ENCODE measurements at regions not wholly inside any gene's neighbourhood (a gene's known extent, or its start where the extent isn't known, plus 50 kb on each side); places are given as distances from the start of the nearest gene placed in this dataset.
A peak's percentile ranks its signal among the peaks of the same experiment; 100 is the strongest.
"Not testable (repeated sequence)": the region's sequence is repeated elsewhere in the genome, so short reads cannot be mapped to it uniquely, and the experiment has no call there.

DNA sequence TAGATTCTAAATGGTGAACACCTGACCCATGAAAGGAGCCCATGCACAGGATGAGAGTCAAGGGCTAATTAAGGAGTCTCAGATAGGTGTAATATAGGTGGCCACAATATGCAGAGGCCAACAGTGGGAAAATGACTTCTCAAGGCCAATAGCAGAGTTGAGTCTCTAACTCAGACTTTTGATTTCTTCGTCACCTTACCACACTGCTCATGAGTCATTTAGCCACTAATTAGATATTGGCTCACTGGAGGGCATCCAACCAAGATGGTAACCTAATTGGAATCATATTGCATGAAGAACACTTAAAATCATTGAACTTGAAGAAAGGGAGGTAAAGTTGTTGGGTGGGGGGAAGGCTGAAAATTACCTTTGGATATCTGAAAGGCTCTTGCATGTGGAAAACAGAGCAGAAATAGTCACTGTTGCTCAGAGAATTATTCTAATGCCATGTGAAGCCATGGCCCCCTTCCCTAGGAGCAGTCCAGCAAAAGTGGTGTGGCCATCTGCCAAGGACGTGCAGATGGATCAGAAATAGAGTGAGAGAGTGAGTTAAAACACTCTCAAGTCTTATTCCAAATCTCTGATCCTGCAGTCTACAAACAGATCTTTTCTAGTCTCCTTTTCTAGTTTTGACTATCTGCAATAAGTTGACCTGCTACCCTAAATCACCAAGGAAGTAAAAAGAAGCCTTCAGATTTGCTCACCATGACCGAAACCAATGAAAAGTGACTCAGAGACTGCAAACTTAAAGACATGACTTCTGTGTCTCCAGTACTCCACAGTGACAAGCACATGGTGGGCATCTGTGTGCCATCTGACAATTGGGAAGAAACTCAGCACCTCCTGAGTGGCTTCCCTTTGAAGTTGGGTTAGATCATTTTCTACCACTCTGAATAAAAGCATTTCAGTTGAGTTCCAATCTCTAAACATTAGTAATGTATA lies 93.9 kb upstream of the C1QTNF7 start:
- Mint-ChIP-seq H3K4me3 (no peak overlapping the region), H3K27me3 (ENCODE audit: insufficient read depth, low read depth, poor library complexity) (peaks cover 2% of the 10 kb centered on the region), H3K27ac (no peak overlapping the region), H3K9me3 (no peaks in the 10 kb centered on the region), H3K36me3 (ENCODE audit: low read depth) (no peaks in the 10 kb centered on the region), H3K4me1 (peaks cover 7% of the 10 kb centered on the region; the same call in 2 of the 3 replicates)
- TF ChIP-seq EZH2 (IDR thresholded peaks at IDR 0.05; ENCODE audit: low read depth, unreplicated experiment), result no peak
- TF ChIP-seq, protein P1, sequence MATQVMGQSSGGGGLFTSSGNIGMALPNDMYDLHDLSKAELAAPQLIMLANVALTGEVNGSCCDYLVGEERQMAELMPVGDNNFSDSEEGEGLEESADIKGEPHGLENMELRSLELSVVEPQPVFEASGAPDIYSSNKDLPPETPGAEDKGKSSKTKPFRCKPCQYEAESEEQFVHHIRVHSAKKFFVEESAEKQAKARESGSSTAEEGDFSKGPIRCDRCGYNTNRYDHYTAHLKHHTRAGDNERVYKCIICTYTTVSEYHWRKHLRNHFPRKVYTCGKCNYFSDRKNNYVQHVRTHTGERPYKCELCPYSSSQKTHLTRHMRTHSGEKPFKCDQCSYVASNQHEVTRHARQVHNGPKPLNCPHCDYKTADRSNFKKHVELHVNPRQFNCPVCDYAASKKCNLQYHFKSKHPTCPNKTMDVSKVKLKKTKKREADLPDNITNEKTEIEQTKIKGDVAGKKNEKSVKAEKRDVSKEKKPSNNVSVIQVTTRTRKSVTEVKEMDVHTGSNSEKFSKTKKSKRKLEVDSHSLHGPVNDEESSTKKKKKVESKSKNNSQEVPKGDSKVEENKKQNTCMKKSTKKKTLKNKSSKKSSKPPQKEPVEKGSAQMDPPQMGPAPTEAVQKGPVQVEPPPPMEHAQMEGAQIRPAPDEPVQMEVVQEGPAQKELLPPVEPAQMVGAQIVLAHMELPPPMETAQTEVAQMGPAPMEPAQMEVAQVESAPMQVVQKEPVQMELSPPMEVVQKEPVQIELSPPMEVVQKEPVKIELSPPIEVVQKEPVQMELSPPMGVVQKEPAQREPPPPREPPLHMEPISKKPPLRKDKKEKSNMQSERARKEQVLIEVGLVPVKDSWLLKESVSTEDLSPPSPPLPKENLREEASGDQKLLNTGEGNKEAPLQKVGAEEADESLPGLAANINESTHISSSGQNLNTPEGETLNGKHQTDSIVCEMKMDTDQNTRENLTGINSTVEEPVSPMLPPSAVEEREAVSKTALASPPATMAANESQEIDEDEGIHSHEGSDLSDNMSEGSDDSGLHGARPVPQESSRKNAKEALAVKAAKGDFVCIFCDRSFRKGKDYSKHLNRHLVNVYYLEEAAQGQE (IDR thresholded peaks at IDR 0.05; ENCODE audit: unreplicated experiment), result no peak
- H3K4me1 ChIP-seq (ENCODE audit: insufficient read depth), result no peaks in the 10 kb centered on the region; the same call in 1 of the 2 replicates
- H3K4me2 ChIP-seq, result no peak overlapping the region
- peaks cover 15% of the 10 kb centered on the region for H3K9me2 ChIP-seq (ENCODE audit: insufficient read depth)
- H3K79me2 ChIP-seq (replicated peaks; ENCODE audit: insufficient read depth), result no peaks in the 10 kb centered on the region
- DNase-seq (ENCODE audit: low spot score) (no peak), ATAC-seq (no peak)
- H3F3A ChIP-seq (replicated peaks; ENCODE audit: low read depth), result no peaks in the 10 kb centered on the region
- no peaks in the 10 kb centered on the region for H3K27me3 ChIP-seq (ENCODE audit: insufficient read depth)
- H3K27ac ChIP-seq (ENCODE audit: low read depth), result no peak overlapping the region
- H3K36me3 ChIP-seq (ENCODE audit: insufficient read depth), result no peaks in the 10 kb centered on the region
- no peak overlapping the region for H2AFZ ChIP-seq
- no peak overlapping the region for H3K4me3 ChIP-seq
- no peaks in the 10 kb centered on the region for H4K20me1 ChIP-seq (replicated peaks; ENCODE audit: insufficient read depth)

DNA sequence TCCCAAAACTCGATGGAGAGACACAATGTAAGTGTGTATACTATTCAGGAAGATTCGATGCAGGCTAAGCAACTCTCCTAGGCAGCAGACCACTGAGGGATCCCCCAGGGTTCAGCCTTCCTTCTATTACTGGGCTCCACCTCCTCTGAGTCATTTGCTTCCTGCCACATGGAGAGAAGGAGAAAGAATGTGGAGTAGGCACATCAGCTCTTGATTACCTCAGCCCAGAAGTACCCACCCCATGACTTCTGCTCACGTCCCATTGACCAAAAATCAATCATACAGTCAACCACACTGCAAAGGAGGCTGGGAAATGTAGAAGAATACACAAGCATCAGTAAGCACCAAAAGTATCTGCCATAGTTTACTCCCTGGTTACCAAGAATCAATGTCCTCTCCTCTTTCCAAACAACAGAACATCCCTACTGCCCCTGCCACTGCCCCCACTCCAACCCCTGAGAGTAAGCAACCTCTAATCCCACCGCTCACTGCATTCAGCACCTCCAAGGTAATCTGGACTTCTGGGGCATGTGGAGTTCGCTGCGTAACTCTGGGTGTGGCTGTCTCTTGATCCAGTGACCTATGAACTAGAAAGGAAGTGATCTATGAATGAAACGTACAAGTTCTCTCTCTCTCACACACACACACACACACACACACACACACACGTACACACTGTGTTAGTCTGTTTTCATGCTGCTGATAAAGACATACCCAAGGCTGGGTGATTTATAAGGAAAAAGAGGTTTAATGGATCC lies 91.2 kb upstream of the C1QTNF7 start:
- peak; percentile 55 for ATAC-seq
- no peaks in the 10 kb centered on the region for H3K36me3 Mint-ChIP-seq (ENCODE audit: low read depth)
- Histone ChIP-seq H3K9me2 (ENCODE audit: insufficient read depth) (peaks cover 15% of the 10 kb centered on the region), H3K4me3 (no peak overlapping the region), H2AFZ (no peak overlapping the region), H3K4me1 (ENCODE audit: insufficient read depth) (no peaks in the 10 kb centered on the region; the same call in 1 of the 2 replicates), H3F3A (replicated peaks; ENCODE audit: low read depth) (no peaks in the 10 kb centered on the region), H3K27ac (ENCODE audit: low read depth) (no peak overlapping the region), H3K36me3 (ENCODE audit: insufficient read depth) (no peaks in the 10 kb centered on the region), H3K27me3 (ENCODE audit: insufficient read depth) (no peaks in the 10 kb centered on the region), H4K20me1 (replicated peaks; ENCODE audit: insufficient read depth) (no peaks in the 10 kb centered on the region), H3K4me2 (no peak overlapping the region), H3K79me2 (replicated peaks; ENCODE audit: insufficient read depth) (no peaks in the 10 kb centered on the region)
- peak; percentile 12 for DNase-seq (ENCODE audit: low spot score)
- no peak overlapping the region for H3K4me3 Mint-ChIP-seq
- peaks cover 2% of the 10 kb centered on the region for H3K27me3 Mint-ChIP-seq (ENCODE audit: insufficient read depth, low read depth, poor library complexity)
- H3K27ac Mint-ChIP-seq, result no peak overlapping the region
- no peaks in the 10 kb centered on the region for H3K9me3 Mint-ChIP-seq
- TF ChIP-seq EZH2phosphoT487 (IDR thresholded peaks at IDR 0.05; ENCODE audit: unreplicated experiment), result no peak
- TF ChIP-seq NANOG (IDR thresholded peaks at IDR 0.05; ENCODE audit: borderline replicate concordance), result no peak
- peaks cover 10% of the 10 kb centered on the region; the same call in 2 of the 3 replicates for H3K4me1 Mint-ChIP-seq

DNA sequence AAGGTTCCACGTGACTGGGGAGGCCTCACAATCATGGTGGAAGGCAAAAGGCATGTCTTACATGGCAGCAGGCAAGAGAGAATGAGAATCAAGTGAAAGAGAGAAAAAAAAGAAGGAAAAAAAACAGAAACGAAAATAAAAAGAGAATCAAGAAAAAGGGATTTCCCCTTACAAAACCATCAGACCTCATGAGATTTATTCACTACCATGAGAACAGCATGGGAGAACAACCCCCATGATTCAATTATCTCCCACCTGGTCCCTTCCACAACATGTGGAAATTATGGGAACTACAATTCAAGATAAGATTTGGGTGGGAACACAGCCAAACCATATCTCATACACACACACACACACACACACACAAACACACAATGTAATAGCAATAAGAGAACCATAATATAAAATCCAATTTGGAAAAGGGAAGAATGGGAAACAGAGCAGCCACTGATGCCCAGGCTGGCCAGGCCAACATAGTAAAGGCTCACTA lies 90.6 kb upstream of the C1QTNF7 start:
- H3K4me2 ChIP-seq; H4K20me1 ChIP-seq (replicated peaks; ENCODE audit: insufficient read depth); H3K4me3 Mint-ChIP-seq; H3K27ac Mint-ChIP-seq; H2AFZ ChIP-seq; DNase-seq (ENCODE audit: low spot score); H3K27me3 ChIP-seq (ENCODE audit: insufficient read depth); H3K36me3 Mint-ChIP-seq (ENCODE audit: low read depth); H3K79me2 ChIP-seq (replicated peaks; ENCODE audit: insufficient read depth); H3K36me3 ChIP-seq (ENCODE audit: insufficient read depth); H3K4me1 ChIP-seq (ENCODE audit: insufficient read depth); H3K27ac ChIP-seq (ENCODE audit: low read depth); H3K27me3 Mint-ChIP-seq (ENCODE audit: insufficient read depth, low read depth, poor library complexity); H3K4me3 ChIP-seq; H3F3A ChIP-seq (replicated peaks; ENCODE audit: low read depth); H3K9me3 Mint-ChIP-seq; ATAC-seq: not testable (repeated sequence)
- H3K9me2 ChIP-seq (ENCODE audit: insufficient read depth), result peaks cover 15% of the 10 kb centered on the region
- H3K4me1 Mint-ChIP-seq, result peaks cover 10% of the 10 kb centered on the region; the same call in 2 of the 3 replicates
